ENCODE measurements at regions not wholly inside any gene's neighbourhood (a gene's known extent, or its start where the extent isn't known, plus 50 kb on each side); places are given as distances from the start of the nearest gene placed in this dataset.

DNA sequence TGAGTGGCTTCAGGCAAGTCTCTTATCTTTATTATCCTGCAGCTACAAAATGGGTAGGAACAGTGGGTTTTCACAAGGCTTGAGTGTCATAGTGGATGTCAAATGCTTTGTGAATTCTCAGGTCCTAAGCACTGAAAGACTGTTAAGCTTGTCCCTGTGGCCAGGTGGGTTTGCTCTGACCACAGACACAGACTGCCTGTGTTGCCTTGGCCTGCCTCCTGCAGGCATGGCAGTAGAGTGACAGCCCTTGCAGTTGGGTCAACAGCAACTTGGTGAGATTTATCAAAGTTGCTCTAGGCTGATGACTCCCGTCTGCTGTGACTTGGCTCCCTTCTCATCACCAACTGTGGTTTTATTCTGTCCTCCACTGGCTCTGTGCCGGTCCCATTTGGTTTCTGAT lies 520.0 kb upstream of the CCDC196 start:
- TF ChIP-seq, protein P1, sequence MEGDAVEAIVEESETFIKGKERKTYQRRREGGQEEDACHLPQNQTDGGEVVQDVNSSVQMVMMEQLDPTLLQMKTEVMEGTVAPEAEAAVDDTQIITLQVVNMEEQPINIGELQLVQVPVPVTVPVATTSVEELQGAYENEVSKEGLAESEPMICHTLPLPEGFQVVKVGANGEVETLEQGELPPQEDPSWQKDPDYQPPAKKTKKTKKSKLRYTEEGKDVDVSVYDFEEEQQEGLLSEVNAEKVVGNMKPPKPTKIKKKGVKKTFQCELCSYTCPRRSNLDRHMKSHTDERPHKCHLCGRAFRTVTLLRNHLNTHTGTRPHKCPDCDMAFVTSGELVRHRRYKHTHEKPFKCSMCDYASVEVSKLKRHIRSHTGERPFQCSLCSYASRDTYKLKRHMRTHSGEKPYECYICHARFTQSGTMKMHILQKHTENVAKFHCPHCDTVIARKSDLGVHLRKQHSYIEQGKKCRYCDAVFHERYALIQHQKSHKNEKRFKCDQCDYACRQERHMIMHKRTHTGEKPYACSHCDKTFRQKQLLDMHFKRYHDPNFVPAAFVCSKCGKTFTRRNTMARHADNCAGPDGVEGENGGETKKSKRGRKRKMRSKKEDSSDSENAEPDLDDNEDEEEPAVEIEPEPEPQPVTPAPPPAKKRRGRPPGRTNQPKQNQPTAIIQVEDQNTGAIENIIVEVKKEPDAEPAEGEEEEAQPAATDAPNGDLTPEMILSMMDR (IDR thresholded peaks at IDR 0.05; ENCODE audit: low read length), result no peak
- TF ChIP-seq EZH2 (optimal IDR thresholded peaks at IDR 0.05; ENCODE audit: low read depth, low read length) (no peak), EZH2phosphoT487 (IDR thresholded peaks at IDR 0.05; ENCODE audit: low read length) (no peak)
